NT2/D1 (cell line): ENCODE measurements at regions not wholly inside any gene's neighbourhood (a gene's known extent, or its start where the extent isn't known, plus 50 kb on each side); places are given as distances from the start of the nearest gene placed in this dataset.
A peak's percentile ranks its signal among the peaks of the same experiment; 100 is the strongest.

Source experiments
- DNase-seq: peaks from one replicate; pipeline ENCODE4 v3.0.0-alpha.2; 2011; ENCODE audit warnings: low read depth, low spot score
- H3K27me3 ChIP-seq: 2 replicates; pipeline ENCODE4 v1.6.0; 2011; ENCODE audit warnings: mild to moderate bottlenecking; ENCODE audit not compliant: insufficient read length, insufficient read depth
- H3K36me3 ChIP-seq: 2 replicates; pipeline ENCODE4 v1.6.1; 2011; ENCODE audit warnings: mild to moderate bottlenecking, low read length, mixed read lengths; ENCODE audit not compliant: insufficient read depth, insufficient read length
- H3K4me1 ChIP-seq: 2 replicates; pipeline ENCODE4 v1.5.1; 2011; ENCODE audit not compliant: insufficient read depth, insufficient read length
- H3K4me3 ChIP-seq: 2 replicates; pipeline ENCODE4 v1.5.1; 2011; ENCODE audit warnings: low read depth; ENCODE audit not compliant: insufficient read length
- H3K9ac ChIP-seq: 2 replicates; pipeline ENCODE4 v1.6.0; 2011; ENCODE audit warnings: low read depth; ENCODE audit not compliant: insufficient read length
- H3K9me3 ChIP-seq: 2 replicates; pipeline ENCODE4 v1.5.1; 2011; ENCODE audit warnings: mild to moderate bottlenecking, low read length; ENCODE audit not compliant: insufficient read depth
- SUZ12 ChIP-seq: IDR thresholded peaks from 2 replicates; pipeline ENCODE4 v1.6.1; 2011; ENCODE audit not compliant: insufficient read length, insufficient read depth; ENCODE audit errors: extremely low read depth
- YY1 ChIP-seq: IDR thresholded peaks from 2 replicates; pipeline ENCODE4 v1.6.1; 2011; ENCODE audit not compliant: insufficient read length, insufficient read depth
- ZNF274 ChIP-seq: IDR thresholded peaks from 2 replicates; pipeline ENCODE4 v1.6.1; 2011; ENCODE audit warnings: mild to moderate bottlenecking, low read depth, low read length

DNA sequence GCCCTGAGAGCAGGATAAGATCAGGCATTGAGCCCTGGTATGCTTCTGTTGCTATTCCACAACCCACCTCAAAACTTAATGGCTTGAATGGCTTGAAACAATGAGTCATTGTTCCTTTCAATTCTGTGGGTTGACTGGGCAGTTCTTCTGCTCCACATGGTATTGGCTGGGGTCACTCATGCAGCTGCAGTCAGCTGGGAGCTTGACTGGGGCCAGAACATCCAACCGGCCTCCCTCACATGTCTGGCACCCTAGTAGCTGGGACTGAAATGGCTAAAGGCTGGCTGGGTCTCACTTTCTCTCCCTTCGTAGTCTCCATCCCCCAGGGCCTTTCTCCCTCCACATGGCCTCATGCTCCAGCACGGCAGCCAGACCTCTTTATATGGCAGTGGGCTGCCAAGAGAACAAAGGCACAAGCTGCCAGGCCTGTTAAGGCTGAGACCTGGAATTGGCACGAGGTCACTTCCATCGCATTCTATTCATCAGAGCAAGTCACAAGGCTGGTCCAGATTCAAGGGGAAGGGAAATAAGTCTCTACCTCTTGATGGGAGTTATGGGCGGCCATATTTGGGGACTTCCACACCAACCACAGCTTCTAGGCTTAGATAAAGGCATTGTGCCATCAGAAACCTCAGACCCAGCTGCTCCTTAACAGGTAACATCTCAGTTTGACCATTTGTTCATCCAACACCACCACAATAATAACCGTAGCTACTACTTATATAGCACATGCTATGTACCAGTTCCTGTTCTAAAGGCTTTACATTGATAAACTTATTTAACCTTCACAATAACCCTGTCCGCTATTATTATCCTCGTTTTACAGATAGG is 159.7 kb upstream of the ATP6AP2 start:
- no peaks in the 10 kb centered on the region for H3K36me3 ChIP-seq

DNA sequence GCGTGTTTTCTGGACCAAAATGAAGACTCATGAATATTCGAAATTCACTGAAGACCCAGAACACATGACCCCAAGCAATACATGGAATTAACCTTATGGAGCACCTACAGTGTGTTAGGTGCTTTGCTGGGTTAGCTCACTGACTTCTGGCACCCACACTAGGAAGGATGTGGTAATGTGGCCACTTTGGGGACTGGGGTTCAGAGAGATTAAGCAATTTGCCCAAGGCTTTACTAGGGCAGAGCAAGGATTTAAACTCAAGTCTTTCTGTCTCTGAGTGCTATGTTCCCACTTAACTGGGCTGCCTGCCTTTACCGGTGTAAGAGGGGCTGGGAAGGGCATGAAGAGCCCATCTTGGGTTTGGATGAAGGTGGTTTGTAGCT is 162.0 kb upstream of the ATP6AP2 start:
- no peaks in the 10 kb centered on the region for H3K9me3 ChIP-seq
- TF ChIP-seq SUZ12 = no peak
- no peak for TF ChIP-seq ZNF274
- no peak for TF ChIP-seq YY1
- no peaks in the 10 kb centered on the region for H3K4me1 ChIP-seq
- no peaks in the 10 kb centered on the region for H3K27me3 ChIP-seq
- H3K9ac ChIP-seq = no peak overlapping the region
- H3K36me3 ChIP-seq = no peaks in the 10 kb centered on the region
- H3K4me3 ChIP-seq = no peak overlapping the region
- DNase-seq = no peak

More for the DNA sequence above, 159.7 kb upstream of the ATP6AP2 start:
- peak; percentile 28 for DNase-seq
- Histone ChIP-seq H3K4me1 (no peaks in the 10 kb centered on the region), H3K27me3 (no peaks in the 10 kb centered on the region), H3K9ac (no peak overlapping the region), H3K4me3 (no peak overlapping the region), H3K9me3 (peaks cover 9% of the 10 kb centered on the region; the same call in 1 of the 2 replicates)
- no peak for TF ChIP-seq SUZ12
- no peak for TF ChIP-seq ZNF274
- TF ChIP-seq YY1 = no peak

DNA sequence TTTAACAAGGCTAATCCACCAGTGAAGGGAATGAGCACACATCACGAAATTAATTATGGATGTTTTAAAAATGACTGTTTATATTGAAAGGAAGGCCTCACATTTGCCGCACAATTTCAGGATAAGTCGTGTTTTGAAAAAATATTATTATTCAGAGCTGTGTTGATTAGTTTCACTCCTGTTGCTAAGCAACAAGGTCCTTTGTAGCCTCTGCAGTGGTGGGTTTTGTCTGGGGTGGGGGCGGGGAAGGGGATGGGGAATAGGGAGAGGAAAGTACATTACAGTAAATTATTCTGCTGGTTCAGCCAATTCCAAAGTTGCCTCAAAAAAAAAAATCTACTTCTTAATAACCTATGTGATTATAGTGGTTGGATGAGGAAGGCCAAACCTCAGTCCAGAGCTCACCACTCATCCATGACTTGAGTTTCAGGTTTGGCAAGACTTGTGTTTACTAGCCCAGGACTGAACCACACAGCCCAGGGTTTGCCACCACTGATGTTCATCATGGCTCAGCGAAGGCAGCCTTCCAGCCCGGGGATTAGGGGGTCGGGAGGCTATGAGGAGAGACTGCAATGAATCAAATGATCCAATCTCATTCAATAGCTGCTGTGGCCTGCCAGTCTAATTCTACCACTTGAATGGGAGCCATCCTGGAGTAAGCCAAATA is 162.5 kb upstream of the ATP6AP2 start:
- Histone ChIP-seq H3K4me3 (no peak overlapping the region), H3K9me3 (no peaks in the 10 kb centered on the region), H3K36me3 (no peaks in the 10 kb centered on the region), H3K27me3 (no peaks in the 10 kb centered on the region), H3K4me1 (no peaks in the 10 kb centered on the region), H3K9ac (no peak overlapping the region)
- TF ChIP-seq ZNF274 = no peak
- TF ChIP-seq YY1 = no peak
- no peak for TF ChIP-seq SUZ12
- no peak for DNase-seq

DNA sequence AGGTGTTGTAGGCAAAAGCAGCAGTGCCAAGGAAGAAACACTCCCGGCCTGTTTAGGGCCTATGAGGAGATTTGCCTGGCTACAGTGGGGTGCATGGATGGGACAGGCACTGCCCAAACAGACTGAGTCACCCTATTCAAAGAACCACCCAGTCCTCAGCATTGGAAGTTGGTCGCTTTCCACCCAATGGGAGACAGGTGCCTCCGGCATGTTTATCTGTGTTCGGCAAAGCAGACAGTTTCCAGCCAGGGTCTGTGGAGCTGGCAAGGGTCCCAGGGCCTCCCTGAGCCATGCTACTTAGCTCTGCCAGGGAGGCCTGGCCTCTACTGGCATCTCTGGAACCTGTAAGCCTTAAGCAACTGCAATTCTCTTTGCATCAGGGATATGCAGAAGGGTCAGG is 165.1 kb upstream of the ATP6AP2 start:
- H3K4me3 ChIP-seq = no peak overlapping the region
- H3K9me3 ChIP-seq = no peaks in the 10 kb centered on the region; the same call in 1 of the 2 replicates
- TF ChIP-seq YY1 (no peak), SUZ12 (no peak), ZNF274 (no peak)
- no peak overlapping the region for H3K9ac ChIP-seq
- DNase-seq = no peak
- H3K4me1 ChIP-seq = no peaks in the 10 kb centered on the region
- H3K36me3 ChIP-seq = no peaks in the 10 kb centered on the region
- H3K27me3 ChIP-seq = no peaks in the 10 kb centered on the region

DNA sequence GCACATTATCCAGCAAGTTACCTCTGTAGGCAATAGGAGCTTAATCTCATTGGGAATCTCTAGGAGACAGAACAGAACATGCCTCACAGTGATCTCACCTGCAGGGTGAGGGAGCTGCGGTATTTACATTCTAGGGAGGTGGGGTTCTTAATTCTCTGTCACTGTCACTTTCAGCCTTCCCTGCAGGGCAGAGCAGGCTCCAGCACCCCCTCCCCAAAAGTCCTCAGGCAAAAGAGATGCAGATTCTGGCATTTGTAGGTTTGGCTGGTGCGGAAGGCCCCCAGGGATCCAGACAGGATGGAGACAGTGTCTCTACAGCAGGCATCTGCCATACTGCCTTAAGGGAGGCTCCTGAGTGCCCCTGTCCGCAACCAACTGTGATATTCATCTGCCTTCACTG is 166.4 kb upstream of the ATP6AP2 start:
- H3K9me3 ChIP-seq = peaks cover 3% of the 10 kb centered on the region; the same call in 1 of the 2 replicates
- H3K4me3 ChIP-seq = no peak overlapping the region
- no peaks in the 10 kb centered on the region for H3K27me3 ChIP-seq
- no peak for DNase-seq
- no peaks in the 10 kb centered on the region for H3K36me3 ChIP-seq
- no peaks in the 10 kb centered on the region for H3K4me1 ChIP-seq
- H3K9ac ChIP-seq = no peak overlapping the region
- TF ChIP-seq YY1 (no peak), SUZ12 (no peak), ZNF274 (no peak)

DNA sequence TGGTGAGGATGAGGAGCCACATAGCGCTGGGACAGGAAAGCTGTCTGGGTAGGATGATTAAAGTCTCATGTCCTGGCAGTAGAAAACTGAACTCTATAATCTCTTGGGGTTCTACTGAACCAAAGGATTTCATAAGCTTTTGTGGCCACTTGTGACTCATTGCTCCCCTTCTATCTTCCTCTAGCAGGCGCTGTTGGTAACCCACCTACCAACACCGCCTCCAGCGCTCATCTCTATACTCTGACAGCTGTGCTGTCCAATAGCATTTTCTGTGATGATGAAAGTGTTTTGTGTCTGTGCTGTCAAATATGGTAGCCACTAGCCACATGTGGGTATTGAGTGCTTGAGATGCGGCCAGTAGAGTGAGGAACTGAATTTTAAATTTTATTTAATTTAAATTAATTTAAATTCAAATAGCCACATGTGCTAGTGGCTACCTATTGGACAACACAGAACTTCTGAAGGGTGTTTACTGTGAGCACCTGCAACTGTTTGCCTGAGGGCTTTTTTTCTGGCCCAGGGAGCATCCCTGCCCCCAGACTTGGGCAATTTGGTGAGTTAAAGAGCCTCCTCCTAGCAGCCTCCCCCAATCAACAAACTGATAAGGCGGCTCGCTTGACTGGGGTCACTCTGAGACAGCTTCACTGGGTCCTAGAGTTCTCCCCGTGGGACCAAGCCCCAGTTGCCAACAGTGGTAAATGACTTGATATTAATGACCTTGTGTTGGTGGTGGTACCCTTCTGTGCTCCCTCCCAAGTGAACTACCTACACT is 169.2 kb upstream of the ATP6AP2 start:
- H3K4me3 ChIP-seq = no peak overlapping the region
- no peaks in the 10 kb centered on the region for H3K27me3 ChIP-seq
- no peak for TF ChIP-seq YY1
- no peak for TF ChIP-seq ZNF274
- TF ChIP-seq SUZ12 = no peak
- no peaks in the 10 kb centered on the region for H3K36me3 ChIP-seq
- H3K4me1 ChIP-seq = no peaks in the 10 kb centered on the region
- no peak for DNase-seq
- peaks cover 9% of the 10 kb centered on the region; the same call in 1 of the 2 replicates for H3K9me3 ChIP-seq
- H3K9ac ChIP-seq = no peak overlapping the region
